Nephron (organoid): ENCODE measurements at regions not wholly inside any gene's neighbourhood (a gene's known extent, or its start where the extent isn't known, plus 50 kb on each side); places are given as distances from the start of the nearest gene placed in this dataset.

ENCODE experiments used
- H3K27ac Mint-ChIP-seq, 3 experiments: 2 replicates each; pipeline ENCODE4 v1.8.0; 2020; ENCODE audit warnings: mixed read lengths in 3 of 3, mild to moderate bottlenecking in 2 of 3, moderate library complexity in 1 of 3
- H3K27me3 Mint-ChIP-seq: 2 replicates; pipeline ENCODE4 v1.8.0; 2021; ENCODE audit warnings: low read depth, mild to moderate bottlenecking, moderate library complexity, mixed read lengths
- H3K36me3 Mint-ChIP-seq: 2 replicates; pipeline ENCODE4 v1.8.0; 2020; ENCODE audit warnings: low read depth, mixed read lengths
- H3K4me1 Mint-ChIP-seq: 2 replicates; pipeline ENCODE4 v1.8.0; 2020; ENCODE audit warnings: mixed read lengths
- H3K4me3 Mint-ChIP-seq, 3 experiments: 2 replicates each; pipeline ENCODE4 v1.8.0; 2020; ENCODE audit warnings: mild to moderate bottlenecking in 3 of 3, mixed read lengths in 3 of 3, moderate library complexity in 2 of 3
- H3K9me3 Mint-ChIP-seq: 2 replicates; pipeline ENCODE4 v1.8.0; 2020; ENCODE audit warnings: mixed read lengths
- CTCF ChIP-seq, 3 experiments: fragments of 200-600 bp; sonication (generic); IDR thresholded peaks; one replicate each; pipeline ENCODE4 v1.5.0; 2021; ENCODE audit warnings: antibody characterized with exemption in 3 of 3; ENCODE audit not compliant: unreplicated experiment in 3 of 3

GRCh38 chr2:217297096-217297495, 437.2 kb upstream of the TNP1 start:
- H3K36me3 Mint-ChIP-seq = peaks cover 17% of the 10 kb centered on the region
- no peak overlapping the region for H3K27ac Mint-ChIP-seq
- peaks cover 18% of the 10 kb centered on the region for H3K9me3 Mint-ChIP-seq
- H3K4me1 Mint-ChIP-seq = peaks cover 6% of the 10 kb centered on the region
- no peaks in the 10 kb centered on the region for H3K27me3 Mint-ChIP-seq
- no peak for TF ChIP-seq CTCF (IDR thresholded peaks at IDR 0.05; ENCODE audit: unreplicated experiment in 3 of 3)
- H3K4me3 Mint-ChIP-seq = no peak overlapping the region

- Mint-ChIP-seq H3K9me3 (peaks cover 18% of the 10 kb centered on the region), H3K27ac (no peak overlapping the region), H3K4me3 (no peak overlapping the region), H3K4me1 (peaks cover 10% of the 10 kb centered on the region), H3K36me3 (peaks cover 17% of the 10 kb centered on the region), H3K27me3 (no peaks in the 10 kb centered on the region)
- TF ChIP-seq CTCF (IDR thresholded peaks at IDR 0.05; ENCODE audit: unreplicated experiment in 3 of 3) = no peak
Measured at GRCh38 chr2:217294818-217295217, 435.0 kb upstream of the TNP1 start.

GRCh38 chr2:217294211-217294610, 434.3 kb upstream of the TNP1 start:
- Mint-ChIP-seq H3K4me3 (no peak overlapping the region), H3K27ac (no peak overlapping the region), H3K9me3 (peaks cover 18% of the 10 kb centered on the region), H3K36me3 (peaks cover 17% of the 10 kb centered on the region), H3K4me1 (peaks cover 15% of the 10 kb centered on the region), H3K27me3 (no peaks in the 10 kb centered on the region)
- no peak for TF ChIP-seq CTCF (IDR thresholded peaks at IDR 0.05; ENCODE audit: unreplicated experiment in 3 of 3)

GRCh38 chr2:217293607-217294006, 433.7 kb upstream of the TNP1 start:
- Mint-ChIP-seq H3K4me3 (no peak overlapping the region), H3K36me3 (peaks cover 19% of the 10 kb centered on the region), H3K4me1 (peaks cover 21% of the 10 kb centered on the region), H3K27ac (peak overlapping the region in 2 of 3 experiments; percentile 2 to 35), H3K27me3 (no peaks in the 10 kb centered on the region), H3K9me3 (peaks cover 20% of the 10 kb centered on the region)
- no peak for TF ChIP-seq CTCF (IDR thresholded peaks at IDR 0.05; ENCODE audit: unreplicated experiment in 3 of 3)

DNA sequence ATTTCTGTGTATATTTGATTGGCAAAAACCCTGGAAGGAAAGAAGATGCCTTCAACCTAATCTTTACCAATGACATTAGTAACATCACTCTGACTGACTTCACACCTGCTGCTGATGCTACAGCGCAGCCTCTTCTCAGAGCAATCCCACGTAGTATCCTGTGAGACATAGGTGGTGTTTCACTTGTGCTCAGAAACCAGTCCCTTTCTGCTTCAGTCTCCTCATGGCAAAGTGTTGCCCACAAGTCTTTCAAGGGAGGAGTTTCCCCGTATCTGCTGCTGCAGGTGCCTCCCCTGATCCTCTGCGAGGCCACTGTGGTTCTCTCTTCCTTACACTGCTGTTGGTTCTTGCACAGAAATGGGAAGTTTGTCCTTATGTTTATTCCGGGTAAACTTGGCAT, 433.2 kb upstream of the TNP1 start:
- no peak for TF ChIP-seq CTCF (IDR thresholded peaks at IDR 0.05; ENCODE audit: unreplicated experiment in 3 of 3)
- H3K4me1 Mint-ChIP-seq = peaks cover 22% of the 10 kb centered on the region
- H3K9me3 Mint-ChIP-seq = peaks cover 22% of the 10 kb centered on the region
- H3K36me3 Mint-ChIP-seq = peaks cover 21% of the 10 kb centered on the region
- no peak overlapping the region for H3K4me3 Mint-ChIP-seq
- H3K27ac Mint-ChIP-seq = peak overlapping the region in 1 of 3 experiments; percentile 2
- H3K27me3 Mint-ChIP-seq = no peaks in the 10 kb centered on the region

GRCh38 chr2:217291259-217291658, 431.4 kb upstream of the TNP1 start:
- Mint-ChIP-seq H3K4me3 (no peak overlapping the region), H3K9me3 (peaks cover 17% of the 10 kb centered on the region), H3K36me3 (peaks cover 21% of the 10 kb centered on the region), H3K27ac (peak overlapping the region in 1 of 3 experiments; percentile 26), H3K4me1 (peaks cover 32% of the 10 kb centered on the region), H3K27me3 (no peaks in the 10 kb centered on the region)
- no peak for TF ChIP-seq CTCF (IDR thresholded peaks at IDR 0.05; ENCODE audit: unreplicated experiment in 3 of 3)
